ENCODE measurements at regions not wholly inside any gene's neighbourhood (a gene's known extent, or its start where the extent isn't known, plus 50 kb on each side); places are given as distances from the start of the nearest gene placed in this dataset.

DNA sequence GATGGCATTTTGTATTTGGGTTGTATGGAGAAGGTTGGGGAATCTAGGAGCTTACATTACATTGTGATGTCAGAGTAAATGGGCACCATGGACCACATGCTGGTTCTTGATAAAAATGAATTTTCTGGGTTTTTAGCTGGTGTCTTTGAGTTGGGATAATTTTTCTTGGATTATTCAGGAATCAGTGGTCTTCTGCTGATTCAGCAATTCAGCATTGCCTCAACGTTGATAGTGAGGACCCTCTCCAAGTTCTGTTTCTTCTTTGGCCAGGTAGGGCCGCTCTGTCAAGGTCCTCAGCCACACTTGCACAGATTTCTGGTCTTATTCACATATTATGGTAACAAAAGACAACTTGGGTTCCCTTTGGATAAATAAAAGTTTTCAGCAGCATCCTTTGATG, 312.0 kb upstream of the TPK1 start:
- no peak overlapping the region for H3K27ac ChIP-seq (ENCODE audit: low read length)
- no peak overlapping the region for H3K4me2 ChIP-seq (ENCODE audit: low read length)
- TF ChIP-seq, protein P1, sequence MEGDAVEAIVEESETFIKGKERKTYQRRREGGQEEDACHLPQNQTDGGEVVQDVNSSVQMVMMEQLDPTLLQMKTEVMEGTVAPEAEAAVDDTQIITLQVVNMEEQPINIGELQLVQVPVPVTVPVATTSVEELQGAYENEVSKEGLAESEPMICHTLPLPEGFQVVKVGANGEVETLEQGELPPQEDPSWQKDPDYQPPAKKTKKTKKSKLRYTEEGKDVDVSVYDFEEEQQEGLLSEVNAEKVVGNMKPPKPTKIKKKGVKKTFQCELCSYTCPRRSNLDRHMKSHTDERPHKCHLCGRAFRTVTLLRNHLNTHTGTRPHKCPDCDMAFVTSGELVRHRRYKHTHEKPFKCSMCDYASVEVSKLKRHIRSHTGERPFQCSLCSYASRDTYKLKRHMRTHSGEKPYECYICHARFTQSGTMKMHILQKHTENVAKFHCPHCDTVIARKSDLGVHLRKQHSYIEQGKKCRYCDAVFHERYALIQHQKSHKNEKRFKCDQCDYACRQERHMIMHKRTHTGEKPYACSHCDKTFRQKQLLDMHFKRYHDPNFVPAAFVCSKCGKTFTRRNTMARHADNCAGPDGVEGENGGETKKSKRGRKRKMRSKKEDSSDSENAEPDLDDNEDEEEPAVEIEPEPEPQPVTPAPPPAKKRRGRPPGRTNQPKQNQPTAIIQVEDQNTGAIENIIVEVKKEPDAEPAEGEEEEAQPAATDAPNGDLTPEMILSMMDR (IDR thresholded peaks at IDR 0.05; ENCODE audit: poor library complexity, severe bottlenecking), result no peak
- no peak for TF ChIP-seq EP300 (conservative IDR thresholded peaks at IDR 0.05; ENCODE audit: poor library complexity, severe bottlenecking)
- TF ChIP-seq EZH2 (IDR thresholded peaks at IDR 0.05; ENCODE audit: borderline replicate concordance, insufficient read depth, low read length, poor library complexity, severe bottlenecking), result no peak
- TF ChIP-seq MXI1 (conservative IDR thresholded peaks at IDR 0.05; ENCODE audit: poor library complexity, severe bottlenecking), result no peak
- TF ChIP-seq TAF1 (IDR thresholded peaks at IDR 0.05; ENCODE audit: low read depth), result no peak
- no peak for TF ChIP-seq SMC3 (conservative IDR thresholded peaks at IDR 0.05; ENCODE audit: poor library complexity)
- TF ChIP-seq, protein P2, sequence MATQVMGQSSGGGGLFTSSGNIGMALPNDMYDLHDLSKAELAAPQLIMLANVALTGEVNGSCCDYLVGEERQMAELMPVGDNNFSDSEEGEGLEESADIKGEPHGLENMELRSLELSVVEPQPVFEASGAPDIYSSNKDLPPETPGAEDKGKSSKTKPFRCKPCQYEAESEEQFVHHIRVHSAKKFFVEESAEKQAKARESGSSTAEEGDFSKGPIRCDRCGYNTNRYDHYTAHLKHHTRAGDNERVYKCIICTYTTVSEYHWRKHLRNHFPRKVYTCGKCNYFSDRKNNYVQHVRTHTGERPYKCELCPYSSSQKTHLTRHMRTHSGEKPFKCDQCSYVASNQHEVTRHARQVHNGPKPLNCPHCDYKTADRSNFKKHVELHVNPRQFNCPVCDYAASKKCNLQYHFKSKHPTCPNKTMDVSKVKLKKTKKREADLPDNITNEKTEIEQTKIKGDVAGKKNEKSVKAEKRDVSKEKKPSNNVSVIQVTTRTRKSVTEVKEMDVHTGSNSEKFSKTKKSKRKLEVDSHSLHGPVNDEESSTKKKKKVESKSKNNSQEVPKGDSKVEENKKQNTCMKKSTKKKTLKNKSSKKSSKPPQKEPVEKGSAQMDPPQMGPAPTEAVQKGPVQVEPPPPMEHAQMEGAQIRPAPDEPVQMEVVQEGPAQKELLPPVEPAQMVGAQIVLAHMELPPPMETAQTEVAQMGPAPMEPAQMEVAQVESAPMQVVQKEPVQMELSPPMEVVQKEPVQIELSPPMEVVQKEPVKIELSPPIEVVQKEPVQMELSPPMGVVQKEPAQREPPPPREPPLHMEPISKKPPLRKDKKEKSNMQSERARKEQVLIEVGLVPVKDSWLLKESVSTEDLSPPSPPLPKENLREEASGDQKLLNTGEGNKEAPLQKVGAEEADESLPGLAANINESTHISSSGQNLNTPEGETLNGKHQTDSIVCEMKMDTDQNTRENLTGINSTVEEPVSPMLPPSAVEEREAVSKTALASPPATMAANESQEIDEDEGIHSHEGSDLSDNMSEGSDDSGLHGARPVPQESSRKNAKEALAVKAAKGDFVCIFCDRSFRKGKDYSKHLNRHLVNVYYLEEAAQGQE (IDR thresholded peaks at IDR 0.05; ENCODE audit: borderline replicate concordance), result no peak
- no peak for TF ChIP-seq RAD21 (conservative IDR thresholded peaks at IDR 0.05)
- no peak for TF ChIP-seq POLR2AphosphoS5 (IDR thresholded peaks at IDR 0.05)
- H3K79me2 ChIP-seq (replicated peaks; ENCODE audit: insufficient read depth, low read length), result no peaks in the 10 kb centered on the region
- no peak overlapping the region for H2AFZ ChIP-seq (ENCODE audit: low read depth, low read length)
- H3F3A ChIP-seq (ENCODE audit: insufficient read depth, low read length, poor library complexity, severe bottlenecking), result no peaks in the 10 kb centered on the region
- H3K27me3 ChIP-seq (ENCODE audit: insufficient read depth, low read depth, low read length), result no peaks in the 10 kb centered on the region
- no peak overlapping the region for H3K9ac ChIP-seq (ENCODE audit: low read length)
- no peaks in the 10 kb centered on the region for H3K36me3 ChIP-seq (ENCODE audit: insufficient read depth, low read length)
- H3K9me3 ChIP-seq (ENCODE audit: low read length), result no peaks in the 10 kb centered on the region
- no peaks in the 10 kb centered on the region for H3K9me2 ChIP-seq (ENCODE audit: insufficient read depth, low read length)
- H3K4me3 ChIP-seq (ENCODE audit: low read length), result no peak overlapping the region
- H4K20me1 ChIP-seq (ENCODE audit: insufficient read depth), result no peaks in the 10 kb centered on the region

- Histone ChIP-seq H3K27ac (ENCODE audit: low read length) (no peak overlapping the region), H4K20me1 (ENCODE audit: insufficient read depth) (no peaks in the 10 kb centered on the region), H3F3A (ENCODE audit: insufficient read depth, low read length, poor library complexity, severe bottlenecking) (no peaks in the 10 kb centered on the region), H3K79me2 (replicated peaks; ENCODE audit: insufficient read depth, low read length) (no peaks in the 10 kb centered on the region), H3K9me2 (ENCODE audit: insufficient read depth, low read length) (no peaks in the 10 kb centered on the region), H2AFZ (ENCODE audit: low read depth, low read length) (no peak overlapping the region), H3K9ac (ENCODE audit: low read length) (no peak overlapping the region), H3K4me2 (ENCODE audit: low read length) (no peak overlapping the region), H3K36me3 (ENCODE audit: insufficient read depth, low read length) (no peaks in the 10 kb centered on the region), H3K4me3 (ENCODE audit: low read length) (no peak overlapping the region), H3K27me3 (ENCODE audit: insufficient read depth, low read depth, low read length) (no peaks in the 10 kb centered on the region), H3K9me3 (ENCODE audit: low read length) (no peaks in the 10 kb centered on the region)
- no peak for TF ChIP-seq EZH2 (IDR thresholded peaks at IDR 0.05; ENCODE audit: borderline replicate concordance, insufficient read depth, low read length, poor library complexity, severe bottlenecking)
- no peak for TF ChIP-seq EP300 (conservative IDR thresholded peaks at IDR 0.05; ENCODE audit: poor library complexity, severe bottlenecking)
- no peak for TF ChIP-seq POLR2AphosphoS5 (IDR thresholded peaks at IDR 0.05)
- TF ChIP-seq MXI1 (conservative IDR thresholded peaks at IDR 0.05; ENCODE audit: poor library complexity, severe bottlenecking), result no peak
- TF ChIP-seq TAF1 (IDR thresholded peaks at IDR 0.05; ENCODE audit: low read depth), result no peak
- no peak for TF ChIP-seq SMC3 (conservative IDR thresholded peaks at IDR 0.05; ENCODE audit: poor library complexity)
- no peak for TF ChIP-seq RAD21 (conservative IDR thresholded peaks at IDR 0.05)
Observed at GRCh38 chr7:145143685-145144084, 307.8 kb upstream of the TPK1 start.

Data from neural cell (in vitro differentiated cells).